ENCODE measurements at regions not wholly inside any gene's neighbourhood (a gene's known extent, or its start where the extent isn't known, plus 50 kb on each side); places are given as distances from the start of the nearest gene placed in this dataset.

DNA sequence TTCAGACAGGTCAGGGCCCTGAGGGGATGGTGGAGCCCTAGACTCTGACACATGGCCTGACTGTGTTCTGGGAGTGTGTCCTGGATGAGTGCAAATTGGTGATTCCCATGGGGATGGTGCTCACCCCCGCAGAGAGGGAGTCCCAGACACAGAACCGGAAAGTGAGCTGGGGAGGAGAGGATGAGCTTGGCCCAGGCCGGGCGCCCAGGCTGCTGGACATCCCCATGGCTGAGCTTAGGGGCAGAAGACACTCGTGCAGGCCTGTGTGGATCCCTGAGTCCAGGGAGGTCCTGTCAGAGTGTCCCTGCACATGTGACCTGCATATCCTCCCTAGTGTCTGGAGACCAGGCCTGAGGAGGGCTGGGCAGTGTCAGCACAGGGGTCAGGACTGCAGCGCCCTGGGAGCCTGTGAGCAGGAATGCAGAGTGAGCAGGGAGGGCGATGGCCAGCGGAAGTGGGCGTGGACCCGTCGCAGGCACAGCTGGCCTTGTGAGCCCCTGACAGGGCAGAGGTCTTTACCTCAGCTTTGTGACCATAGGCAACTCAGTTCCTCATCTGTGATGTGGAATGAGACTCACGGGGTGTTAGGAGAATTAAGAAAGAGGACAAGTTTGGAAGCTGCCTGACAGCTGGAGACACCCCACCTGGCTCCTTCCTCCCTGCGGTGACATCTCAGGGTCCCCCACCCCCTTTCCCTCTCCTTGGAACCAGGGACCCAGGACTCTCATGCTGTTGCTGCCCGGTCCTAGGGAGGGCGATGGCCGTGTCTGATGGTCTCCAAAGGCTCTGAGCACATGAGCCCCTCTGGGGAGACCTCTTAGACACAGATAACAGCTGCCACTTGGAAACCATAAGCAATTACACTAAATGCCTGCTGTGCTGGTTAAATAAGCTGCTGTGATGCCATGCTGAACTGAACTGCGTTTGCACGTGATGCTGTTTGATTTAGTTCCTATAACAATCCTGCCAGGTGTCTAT lies 62.6 kb upstream of the HS6ST1 start:
- DNase-seq, result no peak

DNA sequence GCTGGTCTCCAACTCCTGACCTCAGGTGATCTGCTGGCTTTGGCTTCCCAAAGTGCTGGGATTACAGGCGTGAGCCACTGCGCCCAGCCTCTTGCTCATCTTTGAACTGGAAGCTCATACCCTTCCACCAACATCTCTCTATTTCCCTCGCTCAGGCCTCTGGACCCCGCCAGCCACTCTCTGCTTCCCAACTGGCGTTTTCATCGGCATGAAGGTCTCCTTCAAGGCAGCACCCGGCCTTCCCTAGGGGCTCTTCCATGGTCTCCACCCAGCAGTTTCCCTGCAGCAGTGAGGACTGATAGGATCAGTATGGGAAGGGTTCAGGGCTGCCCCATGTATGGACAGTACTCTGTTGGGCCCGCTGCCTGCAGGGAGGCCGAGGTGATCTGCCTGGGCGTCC lies 65.8 kb upstream of the HS6ST1 start:
- DNase-seq, result no peak

DNA sequence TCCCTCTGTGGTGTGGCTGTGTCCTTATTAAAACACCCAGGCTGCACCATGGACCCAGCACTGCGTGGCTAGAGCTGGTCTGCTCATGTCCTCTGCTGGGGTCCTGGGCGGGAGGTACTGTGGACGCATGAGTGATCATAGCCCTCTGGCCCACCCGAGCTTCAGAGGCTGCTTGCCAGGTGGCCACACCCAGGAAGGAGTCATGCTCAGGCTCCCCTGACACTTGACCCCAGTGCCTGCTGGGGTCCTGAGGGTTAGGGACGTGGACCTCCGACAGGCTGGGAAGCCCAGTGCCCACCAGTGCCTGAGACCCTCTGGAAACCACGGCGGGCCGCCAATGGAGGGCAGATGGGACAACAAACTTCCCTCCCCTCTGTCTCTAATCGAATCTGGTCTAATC lies 66.3 kb upstream of the HS6ST1 start:
- no peak for DNase-seq

DNA sequence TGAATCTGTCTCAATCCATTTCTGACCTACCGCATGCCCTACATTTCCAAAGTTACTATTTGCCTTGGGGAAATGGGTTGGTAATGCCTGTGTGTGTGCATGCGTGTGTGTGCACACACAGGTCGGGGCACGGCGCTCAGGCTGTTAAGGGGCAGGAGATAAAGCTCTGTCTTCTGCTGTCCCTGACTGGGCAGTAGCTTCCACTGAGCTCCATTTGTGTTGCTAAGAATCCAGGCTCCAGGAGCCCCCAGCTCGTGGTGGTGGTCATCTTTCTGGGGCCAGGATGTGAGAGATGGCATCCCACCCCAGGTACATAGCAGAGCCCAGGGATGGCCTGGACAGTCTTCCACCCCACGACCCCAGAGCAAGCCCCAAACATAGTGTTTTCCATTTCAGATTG lies 66.7 kb upstream of the HS6ST1 start:
- no peak for DNase-seq

DNA sequence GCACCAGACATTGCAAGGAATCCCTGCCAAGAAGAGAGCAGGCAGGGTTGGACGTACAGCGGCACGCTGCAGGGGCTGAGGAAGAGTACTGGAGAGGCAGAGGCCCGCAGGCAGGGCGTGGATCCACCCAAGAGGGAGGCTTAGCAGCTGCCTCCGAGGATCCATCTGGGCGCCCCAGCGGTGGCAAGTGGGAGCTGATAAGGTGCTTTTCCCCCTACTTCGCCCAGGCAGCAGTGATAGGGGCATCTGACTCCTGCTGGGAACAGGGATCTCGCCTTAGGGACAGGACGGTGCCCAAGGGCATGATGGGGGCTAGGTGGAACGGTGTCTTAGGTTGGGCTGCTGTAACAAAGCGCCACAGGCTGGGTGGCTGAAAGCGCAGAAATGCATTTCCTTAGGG lies 67.4 kb upstream of the HS6ST1 start:
- DNase-seq, result no peak

DNA sequence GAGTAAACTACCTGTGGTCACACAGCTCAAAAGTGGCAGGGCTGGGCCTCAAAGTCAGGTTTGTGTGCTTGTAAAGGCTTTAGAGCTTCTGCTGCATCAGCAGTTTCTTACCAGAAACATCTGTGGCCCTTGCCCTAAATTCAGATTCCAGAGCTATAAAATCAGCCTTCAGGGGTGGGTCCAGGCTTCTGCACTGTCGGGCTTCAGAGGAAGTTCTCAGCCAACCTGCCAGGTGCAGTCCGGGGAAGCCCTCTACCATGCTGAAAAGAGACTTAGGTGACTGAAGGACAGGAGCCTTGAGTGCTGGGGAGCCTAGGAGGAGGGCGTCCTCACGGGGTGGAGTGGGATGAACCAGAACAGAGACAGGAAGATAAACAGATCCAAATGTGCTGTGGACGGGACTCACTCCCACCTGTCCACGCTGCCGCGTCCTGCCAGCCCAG lies 69.9 kb upstream of the HS6ST1 start:
- no peak for DNase-seq

DNA sequence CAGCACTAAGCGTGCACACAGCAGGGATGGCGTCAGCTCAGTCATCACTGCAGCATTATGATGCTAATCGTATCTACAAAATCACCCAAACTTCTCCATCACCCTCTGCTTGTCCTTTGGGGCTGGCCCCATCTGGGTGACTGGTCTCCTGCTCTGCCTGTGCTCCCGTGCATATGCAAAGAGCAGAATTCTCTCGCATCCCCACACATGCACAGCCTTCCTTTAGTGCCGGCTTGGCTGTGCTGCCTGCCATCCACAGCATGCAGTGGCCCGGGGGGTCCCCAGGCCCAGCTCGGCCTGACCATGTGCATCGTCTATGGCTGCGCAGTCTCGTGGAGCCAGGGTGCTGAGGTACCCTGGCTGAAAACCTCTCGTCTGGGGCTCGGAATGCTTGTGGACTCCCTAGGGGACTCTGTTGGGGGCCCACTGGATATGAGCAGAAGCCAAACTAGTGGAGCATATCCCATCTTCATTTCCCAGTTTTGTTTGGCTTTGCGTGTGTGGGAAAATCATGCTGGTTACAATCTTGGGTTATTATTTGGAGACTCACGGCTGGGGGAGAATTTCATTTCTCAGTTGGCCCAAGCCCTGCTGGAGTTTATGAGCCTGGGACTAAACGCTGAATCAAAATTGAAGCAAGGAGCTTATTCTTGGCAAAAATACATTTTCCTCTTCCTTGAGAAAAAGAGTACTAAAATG lies 70.9 kb upstream of the HS6ST1 start:
- no peak for DNase-seq

DNA sequence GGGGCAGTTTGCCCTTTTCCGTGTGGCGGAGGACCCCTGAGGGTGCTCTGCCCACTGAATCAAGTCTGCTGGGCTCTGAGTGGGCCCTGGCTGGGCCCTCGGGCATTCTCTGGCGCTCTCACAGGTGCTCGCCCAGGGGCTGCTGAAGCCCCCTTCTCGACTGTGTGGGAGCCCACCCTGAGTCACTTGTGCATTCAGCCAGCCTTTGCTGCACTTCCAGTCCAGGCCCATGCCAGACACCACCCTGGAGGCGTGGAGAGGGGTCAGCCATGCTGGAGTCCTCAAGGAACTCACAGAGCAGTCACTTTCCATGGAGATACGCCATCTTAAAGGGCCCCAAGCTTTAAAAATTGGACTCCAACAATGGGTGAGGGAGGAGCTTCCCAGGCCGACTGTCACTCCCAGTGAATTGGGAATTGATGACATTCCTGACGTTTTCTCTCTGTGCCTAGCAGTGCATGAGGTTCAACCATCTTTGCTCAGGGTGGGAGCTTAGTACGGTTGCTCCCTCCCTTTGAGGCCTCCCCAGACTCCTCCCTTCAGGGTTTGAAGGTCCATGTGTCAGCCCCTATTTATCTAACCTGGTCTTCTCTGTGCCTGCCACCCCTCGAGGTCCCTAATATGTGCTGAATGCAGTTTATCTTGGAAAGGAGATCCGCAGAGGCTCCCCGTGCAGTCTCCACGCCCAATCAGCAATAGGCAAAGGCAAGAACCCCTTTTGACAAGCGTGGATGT lies 71.8 kb upstream of the HS6ST1 start:
- DNase-seq, result no peak

DNA sequence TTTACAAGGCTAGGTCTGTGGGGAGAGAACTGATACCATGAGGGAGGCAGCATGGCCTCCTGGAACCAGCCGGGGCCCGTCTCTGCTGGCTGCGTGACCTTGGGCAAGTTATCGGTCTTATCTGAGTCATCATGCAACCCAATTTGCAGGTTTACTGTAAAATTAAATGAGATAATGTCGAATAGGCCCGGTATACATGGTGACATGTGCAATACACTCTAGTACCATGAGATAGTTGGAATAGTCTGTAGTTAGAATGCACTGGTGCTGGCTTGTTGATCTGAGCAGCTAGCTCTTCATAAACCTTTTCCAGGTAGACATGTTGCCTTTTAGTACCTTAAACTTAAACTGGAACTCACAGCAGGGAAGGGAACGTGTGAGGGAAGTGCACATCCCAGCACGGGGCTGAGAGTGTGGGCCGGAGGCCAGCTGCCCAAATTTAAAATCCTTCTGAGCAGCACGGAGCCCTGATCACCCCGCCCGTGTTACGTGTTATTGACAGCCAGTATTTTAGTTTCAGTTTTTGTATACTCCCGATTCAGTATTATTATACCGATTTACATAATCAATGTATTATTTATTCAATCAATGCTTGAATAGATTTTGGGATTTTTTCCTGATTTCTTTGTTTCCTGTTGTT lies 72.4 kb upstream of the HS6ST1 start:
- no peak for DNase-seq

DNA sequence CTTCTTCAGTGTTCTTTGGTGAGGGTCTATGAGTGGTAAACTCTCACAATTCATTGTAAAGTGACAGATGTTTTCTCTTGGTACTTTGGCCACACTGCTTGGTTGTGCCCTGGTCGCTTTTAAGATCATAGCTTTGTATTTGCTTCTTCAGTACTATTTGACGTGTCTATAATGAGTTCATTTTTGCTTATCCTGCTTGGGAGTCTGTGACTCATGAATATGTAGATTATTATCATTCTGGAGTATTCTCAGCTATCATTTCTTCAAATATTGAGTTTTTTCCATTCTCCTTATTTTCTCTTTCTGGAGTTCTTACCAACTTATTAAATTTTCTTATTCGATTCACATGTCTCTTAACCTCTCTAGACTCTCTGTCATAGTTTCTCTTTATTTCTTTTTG lies 73.0 kb upstream of the HS6ST1 start:
- no peak for DNase-seq

DNA sequence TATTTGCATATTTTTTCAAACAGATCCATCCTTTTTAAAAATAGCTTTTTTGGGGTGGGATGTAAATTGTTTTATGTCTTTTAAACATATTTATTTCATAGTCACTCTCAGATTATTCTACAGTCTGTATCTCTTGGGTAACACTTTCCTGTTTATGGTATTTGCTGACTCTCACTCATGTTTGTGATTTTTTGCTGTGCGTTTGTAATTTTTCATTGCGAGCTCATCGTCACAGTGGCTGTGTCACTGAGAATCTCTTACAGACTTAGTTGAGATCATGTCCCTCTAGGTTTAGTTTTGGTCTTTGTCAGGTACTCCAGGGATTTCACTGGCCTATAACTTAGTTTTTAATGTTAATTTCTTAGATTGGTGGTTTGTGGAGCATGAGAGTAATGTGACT lies 73.5 kb upstream of the HS6ST1 start:
- DNase-seq, result no peak

DNA sequence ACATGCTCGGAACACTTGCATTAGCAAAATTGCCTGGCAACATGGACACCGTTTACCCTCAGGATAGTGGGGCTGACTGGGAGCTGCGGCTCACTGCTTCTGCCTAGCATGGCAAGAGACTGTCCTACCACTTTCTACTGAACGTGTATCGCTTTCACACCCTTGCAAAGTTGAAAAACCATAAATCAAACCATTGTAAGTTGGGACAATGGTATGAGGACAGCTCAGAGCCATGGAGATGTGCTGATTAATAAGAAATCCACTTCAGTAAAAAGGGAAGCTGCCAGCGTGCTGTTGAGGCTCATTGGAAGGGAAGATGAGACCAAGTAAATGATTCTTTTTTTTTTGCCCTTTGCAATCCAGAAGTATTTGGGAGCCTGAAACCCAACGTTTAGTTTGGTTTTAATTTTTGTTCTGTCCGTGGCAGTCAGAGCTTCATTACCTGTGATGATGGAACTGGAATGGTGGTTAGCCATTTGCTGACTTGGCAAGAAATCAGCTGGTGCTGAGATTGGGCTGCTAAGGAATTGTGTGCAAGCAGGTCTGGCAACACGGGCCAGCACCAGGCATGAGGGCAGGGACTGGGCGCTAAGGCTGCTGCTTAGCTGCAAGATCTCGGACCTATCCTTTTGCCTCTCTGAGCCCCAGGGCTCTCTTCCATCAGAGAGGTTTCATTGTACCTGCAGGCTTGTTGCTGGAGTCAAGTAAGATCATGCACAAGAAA lies 75.5 kb upstream of the HS6ST1 start:
- DNase-seq, result no peak

DNA sequence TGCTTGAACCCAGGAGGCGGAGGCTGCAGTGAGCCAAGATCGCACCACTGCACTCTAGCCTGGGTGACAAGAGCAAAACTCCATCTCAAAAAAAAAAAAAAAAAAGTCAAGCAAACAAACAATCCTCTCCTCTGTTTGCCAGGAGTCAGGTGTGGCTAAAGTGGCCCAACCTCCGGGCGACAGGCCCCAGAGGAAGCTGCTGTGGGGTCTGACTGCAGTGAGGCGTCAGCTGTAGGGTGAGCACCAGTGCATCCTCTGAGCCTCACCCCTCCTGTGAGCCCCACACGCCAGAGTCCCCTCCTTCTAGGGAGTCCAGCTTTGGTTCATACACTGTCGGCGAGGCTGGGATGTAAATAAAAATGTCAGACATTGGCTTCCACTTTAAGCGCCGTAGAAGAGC lies 76.5 kb upstream of the HS6ST1 start:
- no peak for DNase-seq

DNA sequence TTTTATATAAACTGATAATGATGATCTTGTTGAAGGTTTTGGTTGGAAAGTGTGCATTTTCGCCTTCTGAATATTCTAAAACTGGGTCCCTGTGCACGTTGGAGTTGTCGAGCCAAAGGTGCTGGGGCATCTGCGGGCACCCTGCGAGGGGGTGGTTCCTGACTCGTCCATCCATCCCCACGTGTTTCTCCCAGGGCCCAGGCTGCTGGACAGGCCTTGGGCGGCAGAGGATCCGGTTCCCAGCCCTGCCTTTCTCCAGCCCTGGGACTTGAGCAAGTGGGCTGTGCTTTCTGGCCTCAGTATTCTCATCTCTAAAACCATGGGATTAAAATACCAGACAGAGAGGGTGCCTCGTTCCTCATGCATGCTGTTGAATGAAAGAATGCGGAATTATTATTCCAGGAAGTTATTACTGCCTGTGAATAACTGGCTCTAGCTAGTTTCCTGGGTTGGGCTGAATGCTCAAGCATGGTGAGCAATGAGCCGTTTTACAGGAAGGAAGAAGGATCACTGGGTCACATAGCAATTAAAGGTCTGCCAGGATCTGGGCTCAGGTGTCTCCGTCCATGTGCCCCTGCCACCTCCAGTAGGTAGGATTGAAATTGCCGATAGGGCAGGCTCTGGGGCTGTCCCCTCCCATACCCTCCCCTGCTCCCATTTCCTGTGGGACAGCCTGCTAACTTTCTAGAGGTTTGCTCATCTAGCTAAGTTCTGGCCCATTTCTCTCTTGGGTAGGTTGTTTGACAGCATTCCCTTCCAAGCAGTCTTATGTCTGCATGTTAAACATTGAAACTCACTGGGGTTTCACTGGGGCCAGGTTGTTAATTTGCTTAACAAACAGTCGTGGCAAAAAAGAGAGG lies 77.2 kb upstream of the HS6ST1 start:
- no peak for DNase-seq

DNA sequence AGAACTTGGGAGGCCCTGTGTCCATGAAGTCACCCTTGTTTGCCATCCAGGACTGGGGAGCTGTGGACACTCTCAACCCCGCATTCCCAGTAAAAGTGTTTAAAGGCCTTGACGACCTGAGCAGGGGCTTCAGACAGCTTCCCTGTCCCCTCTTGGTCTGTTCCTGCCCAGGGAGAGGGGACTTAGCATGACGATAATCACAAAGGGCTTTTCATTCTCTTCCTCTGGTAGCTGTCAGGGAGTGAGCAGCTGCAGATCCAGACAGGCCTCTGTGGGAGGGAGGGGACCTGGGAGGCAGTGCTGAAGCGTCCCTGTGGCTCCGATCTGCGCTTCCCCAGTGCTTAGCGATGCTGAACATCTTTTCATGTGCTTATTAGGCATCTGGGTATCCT lies 77.8 kb upstream of the HS6ST1 start:
- DNase-seq, result no peak

DNA sequence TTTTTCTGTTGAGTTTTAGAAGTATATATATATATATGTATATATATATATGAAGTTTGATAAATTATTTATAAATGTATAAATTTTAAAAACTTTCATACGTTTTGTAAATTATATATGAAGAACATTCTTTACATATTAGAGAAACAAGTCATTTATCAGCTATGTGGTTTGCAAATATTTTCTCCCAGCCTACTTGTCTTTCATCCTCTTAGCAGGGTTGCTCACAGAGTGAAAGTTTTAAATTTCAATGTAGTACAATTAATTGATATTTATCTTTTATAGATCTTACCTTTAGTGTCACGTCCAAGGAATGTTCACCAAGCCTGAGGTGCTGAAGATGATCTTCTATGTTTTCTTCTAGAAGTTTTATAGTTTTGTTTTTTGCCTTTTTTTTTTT lies 78.3 kb upstream of the HS6ST1 start:
- no peak for DNase-seq

DNA sequence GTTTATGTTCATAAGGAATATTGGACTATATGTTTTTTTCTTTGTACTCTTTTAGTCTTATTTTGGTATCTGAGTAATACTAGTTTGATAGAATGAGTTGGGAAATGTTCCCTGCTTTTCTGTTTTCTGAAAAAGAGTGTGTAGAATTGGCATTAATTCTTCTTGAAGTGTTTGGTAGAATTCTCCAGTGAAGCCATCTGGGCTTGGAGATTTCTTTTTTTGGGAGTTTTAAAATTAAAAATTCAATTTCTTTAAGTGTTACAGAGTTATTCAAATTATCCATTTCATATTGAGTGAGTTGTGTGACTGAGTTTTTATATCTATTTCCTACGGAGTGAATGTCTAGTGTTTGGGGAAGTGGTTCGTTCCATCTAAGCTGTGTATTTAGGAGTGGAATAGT lies 80.6 kb upstream of the HS6ST1 start:
- no peak for DNase-seq

DNA sequence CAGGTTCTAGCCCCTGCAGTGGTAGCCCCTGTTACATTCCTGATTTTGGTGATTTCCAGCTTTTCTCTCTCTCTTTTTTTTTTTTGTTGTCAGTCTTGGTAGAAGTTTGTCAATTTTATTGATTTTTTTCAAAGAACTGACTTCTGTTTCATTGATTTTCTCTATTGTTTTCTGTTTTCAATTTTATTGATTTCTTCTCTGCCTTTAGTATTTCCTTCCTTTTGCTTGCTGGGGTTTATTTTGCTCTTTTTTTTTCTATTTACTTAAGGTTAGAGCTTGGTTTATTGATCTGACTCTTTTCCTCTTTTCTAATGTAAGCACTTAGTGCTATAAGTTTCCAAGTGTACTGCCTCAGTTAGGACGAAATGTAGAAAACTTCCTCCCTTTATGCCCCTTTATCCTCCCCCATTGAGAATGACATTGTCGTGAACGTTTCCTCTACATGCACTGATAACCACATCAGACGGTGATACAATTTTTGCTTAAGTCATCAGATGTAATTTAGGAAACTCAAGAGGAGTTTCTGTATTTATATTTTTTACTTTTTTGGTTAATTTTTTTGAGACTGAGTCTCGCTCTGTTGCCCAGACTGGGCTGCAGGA lies 81.1 kb upstream of the HS6ST1 start:
- DNase-seq, result no peak

DNA sequence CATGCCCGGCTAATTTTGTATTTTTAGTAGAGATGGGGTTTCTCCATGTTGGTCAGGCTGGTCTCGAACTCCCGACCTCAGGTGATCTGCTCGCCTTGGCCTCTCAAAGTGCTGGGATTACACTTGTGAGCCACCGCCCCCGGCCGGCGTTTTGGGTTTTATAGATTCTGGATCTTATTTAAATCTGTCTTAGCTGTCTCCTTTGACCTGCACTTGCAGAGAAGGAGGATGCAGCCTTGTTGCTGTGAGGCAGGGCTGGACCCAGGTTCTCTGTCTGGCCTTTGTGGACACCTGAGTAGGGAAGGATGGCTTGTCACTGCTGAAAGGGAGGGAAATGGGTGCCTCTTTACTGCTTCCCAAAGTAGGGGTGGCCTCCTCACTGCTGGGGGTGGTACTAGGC lies 83.0 kb upstream of the HS6ST1 start:
- DNase-seq, result no peak

DNA sequence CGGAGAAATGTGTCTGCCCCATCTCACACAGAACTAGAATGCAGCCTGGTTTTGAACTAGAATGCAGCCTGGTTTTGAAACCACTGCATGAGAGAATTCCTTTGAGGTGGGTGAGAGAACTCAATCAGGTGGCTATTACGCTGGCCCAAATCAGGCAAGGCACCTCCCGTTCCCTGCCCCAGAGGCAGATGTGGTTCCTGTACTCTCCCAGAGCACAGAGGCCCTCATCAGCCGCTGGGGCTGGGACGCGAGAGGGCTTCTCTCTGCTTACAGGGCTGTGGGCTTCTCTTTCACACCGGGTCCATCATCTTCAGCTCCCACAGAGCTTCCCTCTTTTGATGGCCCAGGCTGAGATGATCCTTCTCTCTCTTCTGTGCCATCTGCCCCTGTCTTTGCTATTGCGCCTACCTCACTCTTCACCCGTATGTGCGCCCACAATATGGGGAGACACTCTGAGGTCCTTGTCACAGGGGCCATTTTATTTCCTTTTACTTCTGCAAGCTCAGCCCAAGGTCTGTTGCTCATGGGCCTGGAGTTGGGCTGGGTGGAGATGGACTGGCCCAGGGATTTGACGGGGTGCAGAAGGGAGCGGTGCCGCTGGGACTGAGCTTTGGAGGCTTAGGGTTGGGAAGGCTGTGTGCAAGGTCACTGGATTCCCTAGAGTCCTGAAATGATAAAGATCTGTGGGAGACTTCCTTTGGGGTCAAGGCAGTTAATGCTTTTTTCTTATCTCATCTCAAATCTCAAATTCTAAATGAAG lies 84.4 kb upstream of the HS6ST1 start:
- DNase-seq, result no peak
